CD4-positive, alpha-beta T cell treated with Interleukin-10 for 1 hour (primary cell): ENCODE measurements at regions not wholly inside any gene's neighbourhood (a gene's known extent, or its start where the extent isn't known, plus 50 kb on each side); places are given as distances from the start of the nearest gene placed in this dataset.
"Not testable (repeated sequence)": the region's sequence is repeated elsewhere in the genome, so short reads cannot be mapped to it uniquely, and the experiment has no call there.

Experiments
- DNase-seq: peaks from one replicate; pipeline ENCODE4 v3.0.0-alpha.2; 2020

GRCh38 chr4:72864898-72865297, 204.6 kb downstream of the COX18 start:
- DNase-seq, result no peak

DNA sequence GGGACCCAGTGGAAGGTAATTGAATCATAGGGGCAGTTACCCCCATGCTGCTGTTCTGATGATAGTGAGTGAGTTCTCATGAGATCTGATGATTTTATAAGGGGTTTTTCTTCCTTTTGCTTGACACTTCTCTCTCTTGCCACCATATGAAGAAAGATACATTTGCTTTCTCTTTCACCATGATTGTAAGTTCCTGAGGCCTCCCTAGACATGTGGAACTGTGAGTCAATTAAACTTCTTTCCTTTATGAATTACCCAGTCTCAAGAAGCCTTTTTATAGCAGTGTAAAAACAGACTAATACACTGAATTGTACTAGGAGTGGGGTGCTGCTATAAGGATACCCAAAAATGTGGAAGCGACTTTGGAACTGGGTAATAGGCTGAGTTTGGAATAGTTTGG, 205.2 kb downstream of the COX18 start:
- DNase-seq, result not testable (repeated sequence)

DNA sequence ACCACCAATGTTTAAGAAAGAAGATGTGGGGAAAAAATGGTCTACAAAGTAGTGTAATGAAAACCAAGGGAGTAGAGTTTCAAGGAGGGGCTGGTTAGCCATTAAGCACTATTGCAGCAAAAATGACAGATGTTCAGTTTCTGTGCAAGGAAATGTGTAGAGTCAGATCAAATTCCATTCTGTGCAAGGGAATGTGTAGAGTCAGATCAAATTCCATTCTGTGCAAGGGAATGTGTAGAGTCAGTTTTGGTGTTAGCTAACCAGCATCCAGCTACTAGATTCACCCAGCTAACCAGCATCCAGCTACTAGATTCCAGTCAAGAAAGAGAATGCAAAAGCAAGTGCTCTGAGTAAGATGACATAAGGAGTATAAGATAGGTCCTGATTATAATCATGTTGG, 208.8 kb downstream of the COX18 start:
- no peak for DNase-seq

GRCh38 chr4:72858328-72858727, 211.2 kb downstream of the COX18 start:
- no peak for DNase-seq

GRCh38 chr4:72857787-72858186, 211.7 kb downstream of the COX18 start:
- no peak for DNase-seq

DNA sequence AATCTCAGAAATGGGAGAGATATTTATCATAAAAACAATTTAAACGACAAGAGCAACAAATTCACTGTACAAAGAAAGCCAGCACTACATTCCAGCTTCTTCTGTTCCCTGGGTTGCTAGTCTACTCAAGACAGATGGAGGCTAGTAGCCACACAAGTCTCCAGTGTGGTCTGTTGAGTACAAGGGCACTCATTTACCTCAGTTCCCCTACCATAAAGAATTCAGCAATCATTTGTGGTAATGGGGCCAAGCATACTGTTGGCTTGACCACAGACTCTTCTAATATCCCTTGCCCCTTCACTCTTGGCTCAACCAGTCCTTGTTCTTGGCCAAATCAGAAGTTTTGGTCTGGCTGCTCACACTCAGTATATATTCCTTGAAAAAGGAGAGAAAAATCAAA, 212.3 kb downstream of the COX18 start:
- DNase-seq, result no peak

GRCh38 chr4:72846280-72847111, 223.0 kb downstream of the COX18 start:
- DNase-seq, result no peak

- no peak for DNase-seq
Observed at GRCh38 chr4:72843466-72843865, 226.1 kb downstream of the COX18 start.

- no peak for DNase-seq
Observed at GRCh38 chr4:72842323-72842722, 227.2 kb downstream of the COX18 start.

DNA sequence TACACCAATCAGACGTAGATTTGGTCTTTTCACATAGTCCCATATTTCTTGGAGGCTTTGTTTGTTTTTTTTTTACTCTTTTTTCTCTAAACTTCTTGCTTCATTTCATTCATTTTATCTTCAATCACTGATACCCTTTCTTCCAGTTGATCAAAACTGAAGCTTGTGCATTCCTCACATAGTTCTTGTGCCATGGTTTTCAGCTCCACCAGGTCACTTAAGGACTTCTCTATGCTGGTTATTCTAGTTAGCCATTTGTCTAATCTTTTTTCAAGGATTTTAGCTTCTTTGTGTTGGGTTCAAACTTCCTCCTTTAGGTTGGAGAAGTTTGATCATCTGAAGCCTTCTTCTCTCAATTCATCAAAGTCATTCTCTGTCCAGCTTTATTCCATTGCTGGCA, 229.3 kb downstream of the COX18 start:
- not testable (repeated sequence) for DNase-seq

DNA sequence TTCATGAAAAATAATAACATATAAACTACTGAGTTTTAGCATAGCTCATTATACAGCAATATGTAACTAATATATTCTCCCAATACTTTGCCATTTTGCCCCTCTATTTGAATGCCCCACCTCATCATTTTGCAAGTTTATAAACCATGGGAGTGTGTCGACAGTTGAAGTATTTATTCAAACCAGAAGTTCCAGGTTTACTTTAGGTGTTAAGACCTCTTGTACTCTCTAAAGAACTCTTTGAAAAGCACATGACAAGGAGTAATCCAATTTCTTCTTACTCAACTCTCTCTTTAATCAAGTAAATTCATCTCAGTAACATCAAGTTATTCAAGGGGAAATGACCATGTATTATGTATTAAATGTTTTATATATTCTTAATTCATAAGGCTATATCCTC, 240.7 kb downstream of the COX18 start:
- no peak for DNase-seq

DNA sequence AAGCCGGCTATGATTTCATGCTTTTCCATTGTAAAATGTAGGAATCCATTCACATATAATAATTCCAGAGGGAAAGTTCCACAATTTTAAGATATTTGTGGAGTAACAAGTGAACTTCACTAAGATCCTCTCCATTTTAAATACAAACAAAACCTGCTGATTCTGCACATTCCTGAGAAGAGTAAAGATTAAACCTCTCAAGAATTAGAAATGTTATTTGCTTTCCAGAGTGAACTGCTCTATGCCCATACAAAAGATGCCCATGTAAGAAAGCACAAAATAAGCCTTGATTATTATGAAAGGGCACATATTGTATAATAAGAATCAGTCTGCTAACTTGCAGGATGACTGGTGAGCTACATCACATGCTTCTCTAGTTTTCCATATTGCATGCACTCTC, 241.5 kb downstream of the COX18 start:
- no peak for DNase-seq

DNA sequence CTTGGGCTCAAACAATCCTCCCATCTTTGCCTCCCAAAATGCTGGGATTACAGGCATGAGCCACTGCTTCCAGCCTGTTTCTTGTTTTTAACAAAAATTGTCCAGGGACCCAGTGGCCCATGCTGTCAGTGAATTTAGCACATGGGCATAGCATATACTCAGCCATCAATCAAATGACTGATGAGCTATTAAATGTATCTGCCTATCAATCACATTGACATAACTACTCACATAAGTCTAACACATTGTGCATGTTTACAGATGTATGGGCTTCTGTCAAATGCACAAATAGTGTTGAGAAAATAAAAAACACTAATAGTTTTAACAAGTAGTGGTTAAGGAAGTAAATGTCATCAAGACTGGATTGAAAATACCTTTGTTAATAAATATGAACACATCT, 249.4 kb downstream of the COX18 start:
- no peak for DNase-seq

GRCh38 chr4:72817012-72817411, 248.0 kb upstream of the ADAMTS3 start:
- DNase-seq, result no peak

GRCh38 chr4:72814241-72814640, 245.2 kb upstream of the ADAMTS3 start:
- no peak for DNase-seq

DNA sequence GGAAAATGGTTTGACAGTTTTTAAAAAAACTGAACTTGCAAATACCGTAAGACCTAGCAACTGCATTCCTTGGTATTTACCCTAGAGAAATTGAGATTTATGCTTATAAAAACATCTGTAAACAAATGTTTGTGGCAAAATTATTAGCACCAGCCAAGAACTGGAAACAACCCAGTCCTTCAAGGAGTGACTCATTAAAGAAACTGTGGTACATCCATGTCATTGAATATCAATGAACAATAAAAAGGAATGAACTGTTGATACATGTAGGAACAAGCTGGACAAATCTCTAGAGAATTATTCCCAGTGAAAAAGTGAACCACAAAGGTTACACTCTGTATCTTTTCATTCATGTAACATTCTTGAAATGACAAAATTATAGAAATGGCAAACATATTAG, 240.2 kb upstream of the ADAMTS3 start:
- DNase-seq, result no peak

DNA sequence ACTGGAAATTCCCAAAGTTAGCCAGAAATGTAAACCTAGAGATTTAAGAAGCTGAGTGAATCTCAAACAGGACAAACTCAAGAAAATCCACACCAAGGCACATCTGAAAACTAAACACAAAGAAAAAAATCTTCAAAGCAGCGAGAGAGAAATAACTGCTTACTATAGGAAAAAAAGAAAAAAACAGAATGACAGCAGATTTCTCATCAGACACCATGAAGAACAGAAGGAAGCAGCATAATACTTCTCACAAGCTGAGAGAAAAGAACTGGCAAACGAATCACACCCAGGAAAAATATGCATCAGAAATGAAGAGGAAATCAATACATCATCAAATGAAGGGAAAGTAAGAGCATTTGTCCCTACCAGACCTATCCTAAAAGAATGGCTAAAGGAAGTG, 236.3 kb upstream of the ADAMTS3 start:
- no peak for DNase-seq

GRCh38 chr4:72797486-72797885, 228.5 kb upstream of the ADAMTS3 start:
- no peak for DNase-seq

DNA sequence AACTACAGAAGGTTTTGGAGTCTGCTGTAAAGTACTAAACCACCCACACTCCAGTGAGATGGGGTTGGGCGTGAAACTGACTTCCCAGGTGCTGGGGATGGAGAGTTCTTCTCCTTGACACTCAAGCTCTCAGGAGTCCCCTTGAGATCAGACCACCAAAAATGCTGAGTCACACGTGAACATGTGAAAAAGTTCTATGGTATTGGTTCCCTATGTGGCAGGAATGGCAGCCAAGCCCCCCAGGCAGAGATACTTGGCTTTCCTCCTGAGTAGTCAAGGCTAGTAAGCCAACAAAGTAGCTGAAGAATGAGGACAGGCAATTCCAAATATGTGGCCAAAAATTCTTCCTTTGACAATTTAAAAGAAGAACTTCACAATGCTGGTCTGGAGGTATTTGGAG, 222.0 kb upstream of the ADAMTS3 start:
- no peak for DNase-seq

- DNase-seq, result no peak
Observed at GRCh38 chr4:72786401-72786990, 217.5 kb upstream of the ADAMTS3 start.

DNA sequence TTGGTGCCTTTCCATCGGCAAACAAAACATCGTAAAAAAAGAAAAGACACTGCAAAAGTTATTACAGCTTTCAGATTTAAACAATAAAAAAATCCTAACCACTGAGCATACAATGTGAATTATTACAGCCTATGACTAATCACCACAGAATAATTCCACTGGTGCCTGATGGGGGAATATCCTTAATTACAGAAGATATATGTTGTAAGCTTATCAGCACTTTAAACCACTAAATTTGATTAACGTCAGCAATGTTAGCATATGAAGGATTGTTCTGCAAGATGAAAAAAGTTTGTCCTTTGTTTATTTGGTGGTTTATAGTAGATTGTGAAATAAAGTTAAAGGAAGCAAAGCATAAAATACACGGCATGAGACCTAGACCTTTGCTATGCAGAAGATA, 210.2 kb upstream of the ADAMTS3 start:
- no peak for DNase-seq

DNA sequence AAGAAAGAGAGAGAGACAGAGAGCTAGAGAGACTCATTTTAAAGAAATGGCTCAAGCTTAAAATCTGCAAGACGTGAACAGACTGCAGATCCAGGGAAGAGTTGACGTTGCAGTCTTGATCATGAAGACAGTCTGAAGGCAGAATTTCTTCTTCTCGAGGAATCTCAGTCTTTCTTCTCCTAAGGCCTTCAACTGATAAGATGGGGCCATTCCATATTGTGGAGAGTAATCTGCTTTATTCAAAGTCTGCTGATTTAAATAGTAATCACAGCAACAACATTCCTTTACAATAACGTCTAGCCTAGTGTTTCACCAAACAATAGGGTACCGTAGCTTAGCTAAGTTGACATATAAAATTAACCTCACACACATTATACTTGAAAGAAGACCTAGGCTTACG, 208.4 kb upstream of the ADAMTS3 start:
- DNase-seq, result no peak

DNA sequence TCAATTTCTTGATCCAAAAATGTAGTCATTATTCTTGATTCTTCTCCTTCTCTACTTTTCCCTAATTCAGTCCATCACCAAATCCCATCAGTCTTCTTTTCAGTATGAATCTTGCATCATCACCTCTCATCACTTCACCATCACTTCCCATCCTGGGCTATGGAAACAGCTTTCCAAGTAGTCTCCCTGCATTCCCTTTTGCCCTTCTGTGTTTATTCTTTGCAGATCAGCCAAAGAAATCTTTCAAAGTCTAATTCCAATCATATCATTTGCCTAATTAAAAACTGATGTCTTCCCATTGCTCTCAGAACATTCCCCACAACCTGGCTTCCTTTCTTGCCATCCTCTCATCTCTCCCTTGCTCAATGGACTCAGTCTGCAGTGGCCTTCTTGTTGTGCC, 201.7 kb upstream of the ADAMTS3 start:
- no peak for DNase-seq

DNA sequence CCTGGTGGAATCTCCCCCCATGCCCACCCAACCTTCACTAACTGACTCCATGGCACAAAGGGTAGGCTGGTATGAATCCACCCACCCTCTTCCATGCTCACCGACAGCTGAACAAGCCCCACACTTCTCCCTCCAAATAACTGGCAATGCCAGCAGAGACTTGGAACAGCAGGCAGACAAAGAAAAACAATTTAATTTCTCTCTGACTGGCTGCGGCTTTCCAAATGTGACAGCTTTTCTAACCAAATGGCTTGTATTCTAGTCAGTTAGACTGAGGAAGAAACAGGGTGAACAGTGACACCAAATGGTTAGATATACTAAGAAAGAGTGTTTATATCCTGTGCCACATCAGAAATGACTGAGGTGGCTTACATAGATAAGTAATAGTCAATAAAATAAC, 199.3 kb upstream of the ADAMTS3 start:
- DNase-seq, result no peak
